ENCODE measurements at regions not wholly inside any gene's neighbourhood (a gene's known extent, or its start where the extent isn't known, plus 50 kb on each side); places are given as distances from the start of the nearest gene placed in this dataset.

DNA sequence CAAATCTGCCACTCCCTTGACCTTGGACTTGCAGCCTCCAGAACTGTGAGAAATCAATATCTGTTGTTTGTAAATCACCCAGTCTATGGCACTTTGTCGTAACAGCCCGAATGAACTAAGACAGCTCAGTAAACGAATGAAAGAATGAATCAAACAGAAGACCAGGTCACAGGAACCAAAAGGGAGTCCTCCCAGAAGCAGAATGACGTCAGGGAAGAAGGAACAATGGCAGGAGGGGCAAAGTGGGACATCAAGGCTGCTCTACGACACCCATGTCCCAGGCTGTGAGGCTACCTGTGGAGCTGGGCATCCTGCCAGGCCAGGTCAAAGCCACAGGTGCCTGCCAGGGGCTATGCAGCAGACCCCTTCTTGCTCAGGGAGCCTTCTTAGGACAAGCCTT, 267.2 kb upstream of the PFKP start:
- no peak for TF ChIP-seq EZH2phosphoT487 (IDR thresholded peaks at IDR 0.05; ENCODE audit: borderline replicate concordance, low read depth, low read length)
- TF ChIP-seq, protein P1, sequence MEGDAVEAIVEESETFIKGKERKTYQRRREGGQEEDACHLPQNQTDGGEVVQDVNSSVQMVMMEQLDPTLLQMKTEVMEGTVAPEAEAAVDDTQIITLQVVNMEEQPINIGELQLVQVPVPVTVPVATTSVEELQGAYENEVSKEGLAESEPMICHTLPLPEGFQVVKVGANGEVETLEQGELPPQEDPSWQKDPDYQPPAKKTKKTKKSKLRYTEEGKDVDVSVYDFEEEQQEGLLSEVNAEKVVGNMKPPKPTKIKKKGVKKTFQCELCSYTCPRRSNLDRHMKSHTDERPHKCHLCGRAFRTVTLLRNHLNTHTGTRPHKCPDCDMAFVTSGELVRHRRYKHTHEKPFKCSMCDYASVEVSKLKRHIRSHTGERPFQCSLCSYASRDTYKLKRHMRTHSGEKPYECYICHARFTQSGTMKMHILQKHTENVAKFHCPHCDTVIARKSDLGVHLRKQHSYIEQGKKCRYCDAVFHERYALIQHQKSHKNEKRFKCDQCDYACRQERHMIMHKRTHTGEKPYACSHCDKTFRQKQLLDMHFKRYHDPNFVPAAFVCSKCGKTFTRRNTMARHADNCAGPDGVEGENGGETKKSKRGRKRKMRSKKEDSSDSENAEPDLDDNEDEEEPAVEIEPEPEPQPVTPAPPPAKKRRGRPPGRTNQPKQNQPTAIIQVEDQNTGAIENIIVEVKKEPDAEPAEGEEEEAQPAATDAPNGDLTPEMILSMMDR (conservative IDR thresholded peaks at IDR 0.05; ENCODE audit: low read length), result no peak
- BruUV-seq (replicated peaks), result no TSS peak
- no peaks in the 10 kb centered on the region for H3K9me2 ChIP-seq (ENCODE audit: insufficient read depth, low read length)
- H3K9me3 ChIP-seq (ENCODE audit: low read length), result 0 out of 2 replicates have a peak, but pooled peaks cover 6% of the 10 kb centered on the region
- H3K4me3 ChIP-seq (ENCODE audit: low read depth, low read length, poor library complexity, severe bottlenecking), result no peak overlapping the region
- POLR2A ChIA-PET, result no interaction called here
- H3K27ac ChIP-seq (ENCODE audit: low read depth, low read length, poor library complexity, severe bottlenecking), result no peak overlapping the region
- H3K4me2 ChIP-seq (ENCODE audit: low read length), result no peak overlapping the region
- H3K79me2 ChIP-seq (ENCODE audit: insufficient read depth, low read depth, low read length), result no peaks in the 10 kb centered on the region
- H4K20me1 ChIP-seq (ENCODE audit: insufficient read depth, low read length), result no peaks in the 10 kb centered on the region
- H2AFZ ChIP-seq (ENCODE audit: low read length), result no peak overlapping the region
- CTCF ChIA-PET (ENCODE audit: unreplicated experiment), result no interaction called here
- H3K36me3 ChIP-seq (ENCODE audit: insufficient read depth, low read length), result no peaks in the 10 kb centered on the region
- H3K4me1 ChIP-seq (ENCODE audit: insufficient read depth, low read length, poor library complexity, severe bottlenecking), result no peaks in the 10 kb centered on the region
- intact Hi-C loops (cut with micrococcal nuclease; ENCODE audit: unreplicated experiment), result no loop called here
- no peak for DNase-seq (ENCODE audit: low spot score)

DNA sequence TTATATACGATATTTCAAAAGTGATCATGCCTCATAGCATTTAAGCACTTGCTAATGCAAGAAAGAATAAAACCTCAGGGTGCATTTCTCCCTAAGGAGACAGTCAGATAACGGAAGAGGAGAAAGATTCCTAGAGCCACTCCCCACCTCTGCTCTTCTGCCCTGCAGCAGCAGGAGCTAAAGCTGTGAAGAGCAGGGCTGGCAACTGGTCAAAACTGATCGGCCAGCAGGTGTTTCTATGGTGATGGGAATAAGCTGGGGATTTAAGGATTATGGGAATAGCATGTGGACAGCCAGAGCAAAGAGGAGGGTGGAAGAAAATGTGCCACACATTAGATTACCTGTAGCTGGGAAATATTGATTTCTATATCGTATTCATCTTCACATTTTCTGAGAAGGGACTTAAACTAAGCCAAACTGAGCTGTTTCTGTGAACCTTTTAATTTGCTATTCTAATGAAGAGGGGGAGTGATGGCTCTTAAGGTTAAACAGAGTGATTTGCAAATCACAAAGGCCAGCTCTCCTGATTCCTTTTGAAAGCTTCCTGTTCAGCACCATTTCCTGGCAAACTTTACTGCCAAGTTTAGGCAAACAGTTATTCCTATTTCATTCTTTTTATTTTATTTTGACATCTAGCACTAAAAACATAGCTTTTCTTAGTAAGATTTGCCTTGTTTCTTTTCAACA, 268.9 kb upstream of the PFKP start:
- H3K9me3 ChIP-seq (ENCODE audit: low read length), result 0 out of 2 replicates have a peak, but pooled peaks cover 6% of the 10 kb centered on the region
- intact Hi-C loops (cut with micrococcal nuclease; ENCODE audit: unreplicated experiment), result no loop called here
- no peak for DNase-seq (ENCODE audit: low spot score)

More for the DNA sequence above, 268.9 kb upstream of the PFKP start:
- Histone ChIP-seq H3K9me2 (ENCODE audit: insufficient read depth, low read length) (no peaks in the 10 kb centered on the region), H3K4me2 (ENCODE audit: low read length) (no peak overlapping the region), H3K4me1 (ENCODE audit: insufficient read depth, low read length, poor library complexity, severe bottlenecking) (no peaks in the 10 kb centered on the region), H3K27ac (ENCODE audit: low read depth, low read length, poor library complexity, severe bottlenecking) (no peak overlapping the region), H3K4me3 (ENCODE audit: low read depth, low read length, poor library complexity, severe bottlenecking) (no peak overlapping the region), H3K36me3 (ENCODE audit: insufficient read depth, low read length) (no peaks in the 10 kb centered on the region), H3K79me2 (ENCODE audit: insufficient read depth, low read depth, low read length) (no peaks in the 10 kb centered on the region), H2AFZ (ENCODE audit: low read length) (no peak overlapping the region), H4K20me1 (ENCODE audit: insufficient read depth, low read length) (no peaks in the 10 kb centered on the region)
- POLR2A ChIA-PET, result interaction anchor here (1.2 kb wide), 1 partner anchor 16 kb away, joined by 5 read pairs; no protein-coding TSS in a partner anchor
- BruUV-seq (replicated peaks), result no TSS peak
- TF ChIP-seq EZH2phosphoT487 (IDR thresholded peaks at IDR 0.05; ENCODE audit: borderline replicate concordance, low read depth, low read length), result no peak
- TF ChIP-seq, protein P1 (conservative IDR thresholded peaks at IDR 0.05; ENCODE audit: low read length), result no peak
- CTCF ChIA-PET (ENCODE audit: unreplicated experiment), result no interaction called here
